PC-9 (cell line): ENCODE measurements at regions not wholly inside any gene's neighbourhood (a gene's known extent, or its start where the extent isn't known, plus 50 kb on each side); places are given as distances from the start of the nearest gene placed in this dataset.

Experiments used
- EZH2 ChIP-seq: fragments of 200-600 bp; sonication (generic); IDR thresholded peaks from 2 replicates; pipeline ENCODE4 v1.8.0; 2017; ENCODE audit warnings: antibody characterized with exemption, low read depth
- TF ChIP-seq, protein P1 (sequence below): fragments of 200-600 bp; sonication (generic); conservative IDR thresholded peaks from 2 replicates; pipeline ENCODE4 v1.6.1; 2017; ENCODE audit warnings: mixed run types, antibody characterized with exemption, mild to moderate bottlenecking, moderate library complexity

- TF ChIP-seq, protein P1, sequence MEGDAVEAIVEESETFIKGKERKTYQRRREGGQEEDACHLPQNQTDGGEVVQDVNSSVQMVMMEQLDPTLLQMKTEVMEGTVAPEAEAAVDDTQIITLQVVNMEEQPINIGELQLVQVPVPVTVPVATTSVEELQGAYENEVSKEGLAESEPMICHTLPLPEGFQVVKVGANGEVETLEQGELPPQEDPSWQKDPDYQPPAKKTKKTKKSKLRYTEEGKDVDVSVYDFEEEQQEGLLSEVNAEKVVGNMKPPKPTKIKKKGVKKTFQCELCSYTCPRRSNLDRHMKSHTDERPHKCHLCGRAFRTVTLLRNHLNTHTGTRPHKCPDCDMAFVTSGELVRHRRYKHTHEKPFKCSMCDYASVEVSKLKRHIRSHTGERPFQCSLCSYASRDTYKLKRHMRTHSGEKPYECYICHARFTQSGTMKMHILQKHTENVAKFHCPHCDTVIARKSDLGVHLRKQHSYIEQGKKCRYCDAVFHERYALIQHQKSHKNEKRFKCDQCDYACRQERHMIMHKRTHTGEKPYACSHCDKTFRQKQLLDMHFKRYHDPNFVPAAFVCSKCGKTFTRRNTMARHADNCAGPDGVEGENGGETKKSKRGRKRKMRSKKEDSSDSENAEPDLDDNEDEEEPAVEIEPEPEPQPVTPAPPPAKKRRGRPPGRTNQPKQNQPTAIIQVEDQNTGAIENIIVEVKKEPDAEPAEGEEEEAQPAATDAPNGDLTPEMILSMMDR, result no peak
- no peak for TF ChIP-seq EZH2
Observed at GRCh38 chr10:29030900-29031299, 258.0 kb upstream of the LYZL1 start.
